GM10266 (cell line): ENCODE measurements at regions not wholly inside any gene's neighbourhood (a gene's known extent, or its start where the extent isn't known, plus 50 kb on each side); places are given as distances from the start of the nearest gene placed in this dataset.

Experiments used
- DNase-seq: peaks from one replicate; pipeline ENCODE4 v3.0.0; 2012; ENCODE audit errors: extremely low spot score
- TF ChIP-seq, protein P1 (sequence below): IDR thresholded peaks from 2 replicates; pipeline ENCODE4 v1.5.1; 2012; ENCODE audit warnings: mild to moderate bottlenecking, low read depth; ENCODE audit not compliant: control insufficient read depth, insufficient read depth; ENCODE audit errors: missing control alignments

DNA sequence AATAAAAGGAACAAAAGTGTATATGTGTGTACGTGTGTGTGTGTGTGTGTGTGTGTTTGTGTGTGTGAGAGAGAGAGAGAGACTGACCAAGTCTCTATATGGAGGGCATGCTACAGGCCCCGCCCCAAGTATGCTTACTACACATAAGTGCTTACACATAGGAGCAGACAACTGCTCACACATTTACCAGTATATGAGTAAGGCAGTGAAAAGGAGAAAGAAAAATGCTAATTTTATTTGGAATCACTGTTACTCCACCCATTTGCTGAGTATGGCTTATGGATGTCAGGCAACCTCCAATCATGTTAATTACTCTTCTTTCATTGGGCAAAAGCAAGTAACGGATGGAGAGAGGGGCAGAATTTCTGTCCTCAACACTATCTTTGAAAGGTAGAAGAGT is 107.6 kb upstream of the STK26 start:
- no peak for DNase-seq
- TF ChIP-seq, protein P1, sequence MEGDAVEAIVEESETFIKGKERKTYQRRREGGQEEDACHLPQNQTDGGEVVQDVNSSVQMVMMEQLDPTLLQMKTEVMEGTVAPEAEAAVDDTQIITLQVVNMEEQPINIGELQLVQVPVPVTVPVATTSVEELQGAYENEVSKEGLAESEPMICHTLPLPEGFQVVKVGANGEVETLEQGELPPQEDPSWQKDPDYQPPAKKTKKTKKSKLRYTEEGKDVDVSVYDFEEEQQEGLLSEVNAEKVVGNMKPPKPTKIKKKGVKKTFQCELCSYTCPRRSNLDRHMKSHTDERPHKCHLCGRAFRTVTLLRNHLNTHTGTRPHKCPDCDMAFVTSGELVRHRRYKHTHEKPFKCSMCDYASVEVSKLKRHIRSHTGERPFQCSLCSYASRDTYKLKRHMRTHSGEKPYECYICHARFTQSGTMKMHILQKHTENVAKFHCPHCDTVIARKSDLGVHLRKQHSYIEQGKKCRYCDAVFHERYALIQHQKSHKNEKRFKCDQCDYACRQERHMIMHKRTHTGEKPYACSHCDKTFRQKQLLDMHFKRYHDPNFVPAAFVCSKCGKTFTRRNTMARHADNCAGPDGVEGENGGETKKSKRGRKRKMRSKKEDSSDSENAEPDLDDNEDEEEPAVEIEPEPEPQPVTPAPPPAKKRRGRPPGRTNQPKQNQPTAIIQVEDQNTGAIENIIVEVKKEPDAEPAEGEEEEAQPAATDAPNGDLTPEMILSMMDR, result no peak

DNA sequence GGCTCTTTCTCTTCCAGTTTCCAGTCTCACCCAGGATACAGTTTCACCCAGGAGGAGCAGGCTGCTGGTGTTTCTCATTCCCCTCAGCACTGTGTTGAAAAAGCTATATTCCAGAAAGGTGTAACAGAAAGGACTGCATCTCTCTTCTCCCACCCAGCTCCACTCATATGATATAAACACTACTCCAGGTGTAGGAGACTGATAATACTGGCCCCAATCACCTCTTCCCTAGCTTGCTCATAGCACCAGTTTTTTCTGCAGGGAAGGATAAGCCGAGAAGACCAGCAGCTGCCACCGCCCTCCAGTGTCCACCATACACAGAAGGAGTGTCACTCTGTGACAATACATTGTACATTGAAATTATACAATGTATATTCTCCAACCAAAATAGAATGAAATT is 105.5 kb upstream of the STK26 start:
- TF ChIP-seq, protein P1, result no peak
- no peak for DNase-seq

DNA sequence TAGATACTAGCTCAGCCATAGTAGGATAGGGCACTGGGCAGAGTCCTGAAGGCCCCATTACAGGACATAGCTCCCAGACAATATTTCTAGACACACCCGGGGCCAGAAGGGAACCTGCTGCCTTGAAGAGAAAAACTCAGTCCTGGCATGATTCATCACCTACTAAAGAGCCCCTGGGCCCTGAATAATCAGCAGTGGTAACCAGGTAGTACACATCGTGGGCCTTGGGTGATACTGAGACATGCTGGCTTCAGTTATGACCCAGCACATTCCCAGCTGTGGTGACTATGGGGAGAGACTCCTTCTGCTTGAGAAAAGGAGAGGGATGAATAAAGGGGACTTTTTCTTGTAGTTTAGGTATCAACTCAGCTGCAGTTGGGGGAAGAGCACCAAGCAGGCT is 104.3 kb upstream of the STK26 start:
- DNase-seq, result no peak
- TF ChIP-seq, protein P1, result no peak

DNA sequence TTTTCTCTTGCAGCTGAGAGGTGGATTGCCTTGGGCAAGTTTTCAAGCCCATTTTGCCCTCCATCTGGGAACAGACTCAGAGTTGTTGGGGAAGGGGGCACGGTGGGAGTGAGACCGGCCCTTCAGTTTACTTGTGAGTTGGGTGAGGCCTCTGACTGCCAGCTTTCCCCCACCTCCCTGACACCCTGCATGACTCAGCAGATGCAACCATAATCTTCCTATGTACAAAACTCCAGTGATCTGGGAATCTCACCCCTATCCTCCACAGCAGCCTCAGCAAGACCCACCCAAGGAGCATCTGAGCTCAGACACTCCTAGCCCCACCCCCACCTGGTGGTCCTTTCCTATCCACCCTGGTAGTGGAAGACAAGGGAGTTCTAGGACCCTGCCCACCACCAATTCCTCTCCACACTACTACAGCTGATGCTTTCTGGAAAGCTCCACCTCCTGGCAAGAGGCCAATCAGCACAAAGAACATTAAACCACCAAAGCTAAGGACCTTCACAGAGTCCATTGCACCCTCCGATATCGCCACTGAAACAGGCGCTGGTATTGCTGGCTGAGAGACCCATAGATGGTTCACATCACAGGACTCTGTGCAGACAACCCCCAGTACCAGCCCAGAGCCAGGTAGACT is 99.4 kb upstream of the STK26 start:
- TF ChIP-seq, protein P1, result no peak
- no peak for DNase-seq

DNA sequence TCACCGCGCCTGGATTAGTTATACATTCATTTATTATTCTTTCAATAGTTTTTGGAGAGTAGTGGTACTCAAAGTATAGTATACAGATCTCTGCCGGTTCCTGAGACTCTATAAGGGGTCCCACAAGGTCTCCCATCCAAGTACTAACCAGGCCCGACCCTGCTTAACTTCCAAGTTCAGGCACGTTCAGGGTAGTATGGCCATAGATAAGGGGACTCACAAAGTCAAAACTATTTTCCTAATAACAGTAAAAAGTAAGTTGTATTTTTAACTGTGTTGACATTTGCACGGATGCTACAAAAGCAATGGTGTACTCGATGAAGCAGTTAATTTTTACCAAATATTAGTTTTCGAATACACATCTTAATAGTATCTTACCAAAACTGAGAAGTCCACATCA is 84.4 kb upstream of the STK26 start:
- DNase-seq, result no peak
- TF ChIP-seq, protein P1, result no peak

DNA sequence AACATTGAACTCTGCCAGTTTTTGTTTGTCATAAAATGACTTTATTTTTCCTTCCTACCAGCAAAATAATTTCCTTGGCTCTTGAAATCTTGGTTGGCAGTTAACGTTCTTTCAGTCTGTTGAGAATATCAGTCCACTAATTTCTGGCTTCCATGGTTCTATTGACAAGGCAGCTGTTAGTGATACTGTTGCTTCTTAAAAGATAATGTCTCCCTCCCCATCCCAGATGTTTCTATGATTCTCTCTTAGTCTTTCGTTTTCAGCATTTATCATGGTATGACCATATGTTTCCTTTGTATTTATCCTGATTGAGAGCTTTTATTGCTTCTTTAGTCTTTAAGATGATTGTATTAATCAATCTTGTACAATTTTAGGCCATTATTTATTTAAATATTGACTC is 81.1 kb upstream of the STK26 start:
- TF ChIP-seq, protein P1, result no peak
- DNase-seq, result no peak

DNA sequence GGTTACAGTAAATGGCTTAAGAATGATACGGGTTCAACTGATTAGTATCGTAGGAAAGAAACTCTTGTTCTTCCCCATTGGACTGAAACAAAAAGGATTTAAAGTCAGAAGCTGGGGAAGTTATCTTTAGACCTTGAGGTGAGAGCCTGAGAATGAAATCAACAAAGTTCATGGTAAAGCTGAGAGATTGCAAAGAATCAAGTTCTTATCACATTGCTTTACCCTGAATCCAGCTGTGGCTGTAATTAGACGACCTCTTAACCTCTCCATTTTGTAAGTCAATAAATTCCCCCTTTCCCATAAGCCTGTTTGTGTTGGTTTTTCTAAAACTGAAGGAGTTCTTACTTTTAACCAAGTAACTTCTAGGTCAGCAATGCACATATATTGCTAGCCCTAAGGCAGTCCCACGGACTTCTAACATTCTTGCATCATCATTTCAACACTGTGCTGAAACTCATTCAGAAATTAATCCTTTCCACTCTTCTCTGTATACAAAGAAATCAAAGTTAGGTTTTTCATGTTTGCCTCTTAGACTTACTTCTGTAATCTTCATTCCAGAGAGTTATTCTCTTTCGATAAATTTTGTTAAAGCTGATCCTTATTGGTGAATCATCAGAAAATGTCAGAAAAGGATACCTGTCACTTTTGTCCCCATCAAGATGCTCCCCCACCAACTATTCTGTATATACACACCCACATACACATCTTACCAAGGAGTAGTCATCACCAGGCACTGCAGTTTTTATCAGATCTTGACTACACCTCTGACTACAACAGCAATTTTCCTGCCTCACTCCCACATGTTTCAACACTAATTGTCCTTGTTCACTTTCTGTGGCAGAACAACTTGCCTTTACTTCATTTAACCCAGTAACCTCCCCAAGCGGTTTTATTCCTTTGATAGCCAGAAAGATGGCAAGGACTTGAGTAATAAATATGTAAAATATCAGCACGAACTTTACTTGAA is 77.9 kb upstream of the STK26 start:
- no peak for DNase-seq

More for the DNA sequence above, 77.9 kb upstream of the STK26 start:
- TF ChIP-seq, protein P1, result no peak
